A673 (cell line): ENCODE measurements at regions not wholly inside any gene's neighbourhood (a gene's known extent, or its start where the extent isn't known, plus 50 kb on each side); places are given as distances from the start of the nearest gene placed in this dataset.

Experiments used
- BruUV-seq: library from RNA; stranded (reverse); fragments of 400-500 nt; replicated peaks from 2 replicates; lab custom pipeline; 2021; lab: Mats Ljungman, UMichigan
- CTCF ChIA-PET: fragments of 300-600 bp; sonication (Branson Sonifier 250); formaldehyde crosslinking; loops from one replicate; lab custom pipeline; 2022; ENCODE audit warnings: antibody characterized with exemption; lab: Charles Lee
- POLR2A ChIA-PET: fragments of 300-600 bp; sonication (Branson Sonifier 250); formaldehyde crosslinking; loops from one replicate; lab custom pipeline; 2022; ENCODE audit warnings: antibody characterized with exemption; ENCODE audit not compliant: low non-redundant PET; lab: Charles Lee
- DNase-seq: peaks from one replicate; pipeline ENCODE4 v3.0.0-alpha.2; 2015; ENCODE audit warnings: low spot score
- H3K27ac ChIP-seq: fragments of 200-600 bp; sonication (generic); 2 replicates; pipeline ENCODE4 v1.5.1; 2016; ENCODE audit warnings: mixed run types, low read depth, mild to moderate bottlenecking, mixed read lengths, antibody characterized with exemption, low read length; ENCODE audit not compliant: poor library complexity, severe bottlenecking
- H3K27me3 ChIP-seq: fragments of 200-600 bp; sonication (generic); replicated peaks from 2 replicates; pipeline ENCODE4 v1.6.1; 2017; ENCODE audit warnings: mixed run types, low read depth, mild to moderate bottlenecking, mixed read lengths, antibody characterized with exemption, low read length; ENCODE audit not compliant: insufficient read depth, poor library complexity
- H3K36me3 ChIP-seq: fragments of 200-600 bp; sonication (generic); 2 replicates; pipeline ENCODE4 v1.6.1; 2016; ENCODE audit warnings: mixed run types, mild to moderate bottlenecking, mixed read lengths, antibody characterized with exemption, low read length; ENCODE audit not compliant: insufficient read depth, poor library complexity, severe bottlenecking
- H3K4me1 ChIP-seq: fragments of 200-600 bp; sonication (generic); 2 replicates; pipeline ENCODE4 v1.6.1; 2017; ENCODE audit warnings: mixed run types, mild to moderate bottlenecking, mixed read lengths, antibody characterized with exemption, low read length; ENCODE audit not compliant: insufficient read depth, poor library complexity, severe bottlenecking
- H3K4me3 ChIP-seq: fragments of 200-600 bp; sonication (generic); 2 replicates; pipeline ENCODE4 v1.5.1; 2016; ENCODE audit warnings: low read depth, mixed run types, mild to moderate bottlenecking, mixed read lengths, low read length; ENCODE audit not compliant: poor library complexity, severe bottlenecking
- H3K9me3 ChIP-seq: fragments of 200-600 bp; sonication (generic); 2 replicates; pipeline ENCODE4 v1.6.1; 2016; ENCODE audit warnings: mixed run types, low read depth, mild to moderate bottlenecking, mixed read lengths, antibody characterized with exemption, low read length; ENCODE audit not compliant: poor library complexity, severe bottlenecking
- CTCF ChIP-seq: fragments of 300-800, 200-600 bp; sonication (generic); conservative IDR thresholded peaks from 2 replicates; pipeline ENCODE4 v1.5.1; 2017; ENCODE audit warnings: low read depth, mild to moderate bottlenecking, antibody characterized with exemption, low read length, moderate library complexity, mixed read lengths
- EZH2 ChIP-seq: fragments of 200-600 bp; sonication (generic); IDR thresholded peaks from 2 replicates; pipeline ENCODE4 v1.6.1; 2017; ENCODE audit warnings: borderline replicate concordance, low read depth, mild to moderate bottlenecking, mixed read lengths, antibody characterized with exemption, low read length; ENCODE audit not compliant: poor library complexity, severe bottlenecking
- intact Hi-C: fragments of 100-400 bp; cut with micrococcal nuclease; formaldehyde crosslinking; loops from one replicate; pipeline ENCODE4 v1.10.0; 2022; ENCODE audit not compliant: unreplicated experiment

GRCh38 chr2:56502616-56503015, 318.8 kb downstream of the CCDC85A start:
- Histone ChIP-seq H3K4me3 (no peak overlapping the region), H3K4me1 (no peaks in the 10 kb centered on the region), H3K27me3 (no peaks in the 10 kb centered on the region), H3K27ac (no peak overlapping the region), H3K36me3 (no peaks in the 10 kb centered on the region), H3K9me3 (no peaks in the 10 kb centered on the region)
- intact Hi-C loops = no loop called here
- CTCF ChIA-PET = no interaction called here
- DNase-seq = no peak
- POLR2A ChIA-PET = no interaction called here
- no peak for TF ChIP-seq CTCF
- no peak for TF ChIP-seq EZH2
- BruUV-seq = no TSS peak

- H3K36me3 ChIP-seq = no peaks in the 10 kb centered on the region
- H3K4me3 ChIP-seq = no peak overlapping the region
- intact Hi-C loops = no loop called here
- BruUV-seq = no TSS peak
- ChIA-PET CTCF (no interaction called here), POLR2A (no interaction called here)
- H3K27me3 ChIP-seq = no peaks in the 10 kb centered on the region
- H3K9me3 ChIP-seq = no peaks in the 10 kb centered on the region
- no peaks in the 10 kb centered on the region for H3K4me1 ChIP-seq
- DNase-seq = no peak
- no peak overlapping the region for H3K27ac ChIP-seq
- TF ChIP-seq CTCF (no peak), EZH2 (no peak)
These were observed 322.1 kb downstream of the CCDC85A start for GRCh38 chr2:56505885-56506284.

GRCh38 chr2:56508662-56509061, 324.9 kb downstream of the CCDC85A start:
- Histone ChIP-seq H3K27ac (no peak overlapping the region), H3K4me3 (no peak overlapping the region), H3K9me3 (no peaks in the 10 kb centered on the region), H3K4me1 (no peaks in the 10 kb centered on the region), H3K36me3 (no peaks in the 10 kb centered on the region), H3K27me3 (no peaks in the 10 kb centered on the region)
- DNase-seq = no peak
- no TSS peak for BruUV-seq
- intact Hi-C loops = no loop called here
- ChIA-PET POLR2A (no interaction called here), CTCF (no interaction called here)
- TF ChIP-seq CTCF = no peak
- TF ChIP-seq EZH2 = no peak
